Left lung (tissue), 4 donors: ENCODE measurements at regions not wholly inside any gene's neighbourhood (a gene's known extent, or its start where the extent isn't known, plus 50 kb on each side); places are given as distances from the start of the nearest gene placed in this dataset.

Source experiments
- ATAC-seq: fragments of 200-7000 bp; cut with Tn5 transposase; one replicate; pipeline ENCODE4 v1.9.1; 2020; ENCODE audit warnings: moderate library complexity
- DNase-seq, 4 donors: peaks; one replicate each; pipeline ENCODE4 v3.0.0-alpha.2; 2013 to 2020
- H3K27ac ChIP-seq, 2 donors: fragments of 200-600 bp; sonication (generic) in 1 of 2; one replicate each; pipeline versions ENCODE4 v1.5.0 to v1.8.0; 2020 to 2021
- H3K27me3 ChIP-seq, 2 donors: fragments of 200-600 bp; sonication (generic) in 1 of 2; one replicate each; pipeline versions ENCODE4 v1.5.0 to v1.8.0; 2020 to 2021
- H3K36me3 ChIP-seq, 2 donors: fragments of 200-600 bp; sonication (generic) in 1 of 2; one replicate each; pipeline versions ENCODE4 v1.5.0 to v1.8.0; 2020 to 2021
- H3K4me1 ChIP-seq, 2 donors: fragments of 200-600 bp; one replicate each; pipeline ENCODE4 v1.8.0; 2021
- H3K4me3 ChIP-seq, 2 donors: fragments of 200-600 bp; sonication (generic) in 1 of 2; one replicate each; pipeline versions ENCODE4 v1.5.0 to v1.8.0; 2020 to 2021; ENCODE audit warnings: mild to moderate bottlenecking in 1 of 2
- H3K9me3 ChIP-seq, 2 donors: fragments of 200-600 bp; sonication (generic) in 1 of 2; one replicate each; pipeline versions ENCODE4 v1.5.0 to v1.8.0; 2020 to 2021
- intact Hi-C, 2 donors: fragments of 100-400 bp; cut with DNase I; formaldehyde crosslinking; loops; one replicate each; pipeline versions ENCODE4 v1.11.2 to v1.14.2; 2022
- TF ChIP-seq, protein P1 (sequence below), 2 donors: fragments of 200-600 bp; sonication (generic) in 1 of 2; IDR thresholded peaks; one replicate each; pipeline versions ENCODE4 v1.5.0 to v1.8.0; 2021; ENCODE audit warnings: antibody characterized with exemption in 2 of 2
- donor health status: DM: no; HTN: yes; CAD: no.
- donor health status: DM: no; HTN: no; CAD: no.

DNA sequence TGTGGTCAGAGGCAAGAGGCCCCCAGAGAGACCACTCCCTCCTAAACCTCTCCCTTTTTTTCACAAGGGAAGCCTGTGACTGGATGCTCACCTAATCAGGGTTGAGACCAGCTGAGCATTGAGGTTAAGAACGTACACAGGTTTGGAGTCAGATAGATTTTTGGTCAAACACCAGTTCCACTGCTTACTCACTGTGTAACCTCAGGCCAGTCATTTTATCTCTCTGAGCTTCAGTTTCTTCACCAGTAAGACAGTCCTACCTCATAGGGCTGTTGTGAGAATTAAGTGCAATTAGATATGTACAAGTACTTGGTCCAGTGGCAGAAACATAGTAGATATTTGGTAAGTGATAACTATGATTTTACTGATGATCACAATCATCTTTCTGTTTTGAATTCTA, 256.8 kb downstream of the CDK5RAP2 start:
- Histone ChIP-seq H3K4me3 (no peak overlapping the region), H3K27ac (no peak overlapping the region), H3K9me3 (no peaks in the 10 kb centered on the region), H3K36me3 (no peaks in the 10 kb centered on the region), H3K4me1 (no peaks in the 10 kb centered on the region), H3K27me3 (no peaks in the 10 kb centered on the region)
- TF ChIP-seq, protein P1, sequence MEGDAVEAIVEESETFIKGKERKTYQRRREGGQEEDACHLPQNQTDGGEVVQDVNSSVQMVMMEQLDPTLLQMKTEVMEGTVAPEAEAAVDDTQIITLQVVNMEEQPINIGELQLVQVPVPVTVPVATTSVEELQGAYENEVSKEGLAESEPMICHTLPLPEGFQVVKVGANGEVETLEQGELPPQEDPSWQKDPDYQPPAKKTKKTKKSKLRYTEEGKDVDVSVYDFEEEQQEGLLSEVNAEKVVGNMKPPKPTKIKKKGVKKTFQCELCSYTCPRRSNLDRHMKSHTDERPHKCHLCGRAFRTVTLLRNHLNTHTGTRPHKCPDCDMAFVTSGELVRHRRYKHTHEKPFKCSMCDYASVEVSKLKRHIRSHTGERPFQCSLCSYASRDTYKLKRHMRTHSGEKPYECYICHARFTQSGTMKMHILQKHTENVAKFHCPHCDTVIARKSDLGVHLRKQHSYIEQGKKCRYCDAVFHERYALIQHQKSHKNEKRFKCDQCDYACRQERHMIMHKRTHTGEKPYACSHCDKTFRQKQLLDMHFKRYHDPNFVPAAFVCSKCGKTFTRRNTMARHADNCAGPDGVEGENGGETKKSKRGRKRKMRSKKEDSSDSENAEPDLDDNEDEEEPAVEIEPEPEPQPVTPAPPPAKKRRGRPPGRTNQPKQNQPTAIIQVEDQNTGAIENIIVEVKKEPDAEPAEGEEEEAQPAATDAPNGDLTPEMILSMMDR (IDR thresholded peaks at IDR 0.05): no peak
- ATAC-seq: no peak
- DNase-seq: no peak
- intact Hi-C loops: no loop called here

DNA sequence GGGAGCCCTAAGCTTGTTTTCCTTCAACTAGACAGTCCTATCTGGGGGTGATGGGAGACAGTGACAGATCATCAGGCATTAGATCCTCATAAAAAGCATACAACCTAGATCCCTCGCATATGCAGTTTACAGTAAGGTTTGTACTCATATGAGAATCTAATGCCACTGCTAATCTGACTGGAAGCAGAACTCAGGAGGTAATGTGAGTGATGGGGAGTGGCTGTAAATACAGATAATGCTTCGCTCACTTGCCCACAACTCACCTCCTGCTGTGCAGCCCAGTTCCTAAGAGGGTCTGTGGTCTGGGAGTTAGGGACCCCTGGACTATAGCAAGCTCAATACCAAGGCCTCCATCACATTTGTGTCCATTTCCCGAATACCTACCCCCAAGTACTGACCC, 260.5 kb downstream of the CDK5RAP2 start:
- H3K36me3 ChIP-seq: no peaks in the 10 kb centered on the region
- ATAC-seq (no peak), DNase-seq (no peak)
- TF ChIP-seq, protein P1 (IDR thresholded peaks at IDR 0.05): no peak
- intact Hi-C loops: no loop called here
- H3K27ac ChIP-seq: no peak overlapping the region
- H3K27me3 ChIP-seq: no peaks in the 10 kb centered on the region
- no peaks in the 10 kb centered on the region for H3K4me1 ChIP-seq
- H3K4me3 ChIP-seq: no peak overlapping the region
- peaks cover 0 to 6% of the 10 kb centered on the region in 2 donors for H3K9me3 ChIP-seq

DNA sequence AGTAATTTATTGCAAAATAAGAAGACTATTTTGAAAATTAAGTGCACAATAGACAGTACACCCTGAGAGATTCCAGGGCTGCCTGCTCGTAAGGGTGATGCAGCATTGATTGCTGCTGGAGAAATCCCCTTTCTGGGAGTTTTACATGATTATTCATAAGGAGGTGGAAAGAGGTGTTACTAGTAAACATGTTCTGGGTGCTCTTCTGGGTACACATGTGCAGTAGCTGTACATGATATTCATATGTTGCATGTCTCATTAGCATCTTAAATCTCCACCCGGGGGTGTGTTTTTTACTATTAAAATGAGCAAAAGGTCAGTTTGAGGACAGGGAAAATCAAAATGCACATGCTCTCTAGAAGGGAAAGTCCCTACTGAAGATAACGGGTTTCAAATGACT, 264.8 kb downstream of the CDK5RAP2 start:
- ATAC-seq (no peak), DNase-seq (no peak)
- H3K9me3 ChIP-seq: peaks cover 0 to 13% of the 10 kb centered on the region in 2 donors
- no peaks in the 10 kb centered on the region for H3K4me1 ChIP-seq
- H3K27ac ChIP-seq: no peak overlapping the region
- H3K27me3 ChIP-seq: no peaks in the 10 kb centered on the region
- intact Hi-C loops: no loop called here
- no peak overlapping the region for H3K4me3 ChIP-seq
- TF ChIP-seq, protein P1 (IDR thresholded peaks at IDR 0.05): no peak
- H3K36me3 ChIP-seq: no peaks in the 10 kb centered on the region

DNA sequence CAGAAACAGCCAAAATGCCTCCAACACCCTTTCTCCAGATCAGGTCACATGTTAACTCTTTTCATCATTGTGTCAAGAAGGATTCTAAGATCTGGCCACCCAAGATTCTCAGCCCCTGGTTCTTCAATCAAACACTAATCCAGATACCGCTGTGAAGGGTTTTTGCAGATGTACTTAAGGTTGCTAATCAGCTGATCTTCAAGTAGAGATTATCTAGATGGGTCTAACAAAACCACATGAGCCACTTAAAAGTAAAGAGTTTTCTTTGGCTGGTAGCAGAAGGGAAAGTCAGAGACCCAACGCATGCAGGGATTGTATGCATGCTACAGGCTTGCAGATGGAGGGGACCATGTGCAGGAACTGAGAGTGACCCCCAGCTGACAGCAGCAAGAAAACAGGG, 267.9 kb downstream of the CDK5RAP2 start:
- Histone ChIP-seq H3K36me3 (no peaks in the 10 kb centered on the region), H3K27ac (no peak overlapping the region), H3K9me3 (peaks cover 0 to 13% of the 10 kb centered on the region in 2 donors), H3K27me3 (no peaks in the 10 kb centered on the region), H3K4me1 (no peaks in the 10 kb centered on the region), H3K4me3 (no peak overlapping the region)
- intact Hi-C loops: no loop called here
- TF ChIP-seq, protein P1 (IDR thresholded peaks at IDR 0.05): no peak
- ATAC-seq: no peak
- no peak for DNase-seq

DNA sequence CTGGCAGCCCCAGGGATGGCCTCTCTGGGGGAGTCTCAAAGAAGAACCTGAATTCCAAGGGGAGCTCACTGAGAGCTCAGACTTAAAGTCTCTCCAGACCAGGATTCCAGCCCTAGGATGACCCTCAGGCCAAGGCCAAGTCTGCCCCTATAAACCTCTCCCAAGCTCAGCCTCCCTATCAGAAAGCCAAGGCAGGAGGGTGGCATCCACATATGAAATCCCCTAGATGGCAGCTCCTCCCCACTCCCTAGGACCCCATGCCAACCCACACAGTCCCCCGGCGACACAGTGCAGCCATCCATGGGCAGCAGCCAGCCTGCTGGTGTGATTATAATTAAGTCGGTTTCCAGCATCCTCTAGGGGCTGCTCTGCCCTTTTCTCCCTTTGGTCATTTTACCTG, 269.9 kb downstream of the CDK5RAP2 start:
- Histone ChIP-seq H3K4me1 (no peaks in the 10 kb centered on the region), H3K27me3 (no peaks in the 10 kb centered on the region), H3K27ac (no peak overlapping the region), H3K4me3 (no peak overlapping the region), H3K9me3 (peaks cover 0 to 12% of the 10 kb centered on the region in 2 donors), H3K36me3 (no peaks in the 10 kb centered on the region)
- TF ChIP-seq, protein P1 (IDR thresholded peaks at IDR 0.05): no peak
- intact Hi-C loops: no loop called here
- no peak for ATAC-seq
- DNase-seq: no peak
